ENCODE measurements at regions not wholly inside any gene's neighbourhood (a gene's known extent, or its start where the extent isn't known, plus 50 kb on each side); places are given as distances from the start of the nearest gene placed in this dataset.
"Not testable (repeated sequence)": the region's sequence is repeated elsewhere in the genome, so short reads cannot be mapped to it uniquely, and the experiment has no call there.

DNA sequence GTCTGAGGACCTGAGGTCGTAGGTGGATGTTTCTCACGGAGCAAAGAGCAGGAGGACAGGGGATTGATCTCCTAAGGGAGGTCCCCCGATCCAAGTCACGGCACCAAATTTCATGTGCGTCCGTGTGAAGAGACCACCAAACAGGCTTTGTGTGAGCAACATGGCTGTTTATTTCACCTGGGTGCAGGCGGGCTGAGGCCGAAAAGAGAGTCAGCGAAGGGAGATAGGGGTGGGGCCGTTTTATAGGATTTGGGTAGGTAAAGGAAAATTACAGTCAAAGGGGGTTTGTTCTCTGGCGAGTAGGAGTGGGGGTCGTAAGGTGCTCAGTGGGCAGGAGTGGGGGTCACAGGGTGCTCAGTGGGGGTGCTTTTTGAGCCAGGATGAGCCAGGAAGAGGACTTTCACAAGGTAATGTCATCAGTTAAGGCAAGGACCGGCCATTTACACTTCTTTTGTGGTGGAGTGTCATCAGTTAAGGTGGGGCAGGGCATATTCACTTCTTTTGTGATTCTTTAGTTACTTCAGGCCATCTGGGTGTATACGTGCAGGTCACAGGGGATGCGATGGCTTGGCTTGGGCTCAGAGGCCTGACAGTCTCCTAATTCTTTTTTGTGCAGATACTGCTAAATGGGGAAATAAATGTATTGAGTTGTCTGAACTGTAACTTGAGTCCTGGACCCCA, 267.3 kb upstream of the SLC16A7 start:
- TF ChIP-seq CTCF (conservative IDR thresholded peaks at IDR 0.05); ZFX (IDR thresholded peaks at IDR 0.05): not testable (repeated sequence)
